Upper lobe of left lung (tissue), 6 donors: ENCODE measurements at regions not wholly inside any gene's neighbourhood (a gene's known extent, or its start where the extent isn't known, plus 50 kb on each side); places are given as distances from the start of the nearest gene placed in this dataset.

ENCODE experiments used
- ATAC-seq, 2 donors: fragments of 200-7000 bp; cut with Tn5 transposase; one replicate each; pipeline ENCODE4 v1.9.1; 2022; ENCODE audit warnings: mild to moderate bottlenecking in 2 of 2, moderate library complexity in 2 of 2; ENCODE audit not compliant: low FRiP score in 2 of 2
- DNase-seq, 2 donors: peaks; one replicate each; pipeline ENCODE4 v3.0.0-alpha.2; 2019 to 2020
- H3K27ac ChIP-seq, 4 donors: fragments of 200-600 bp; sonication (generic); one replicate each; pipeline ENCODE4 v1.5.1; 2016 to 2019
- H3K27me3 ChIP-seq, 4 donors: fragments of 200-600 bp; sonication (generic); one replicate each; pipeline ENCODE4 v1.5.1; 2017 to 2019
- H3K36me3 ChIP-seq, 4 donors: fragments of 200-600 bp; sonication (generic); one replicate each; pipeline ENCODE4 v1.5.1; 2016 to 2019
- H3K4me1 ChIP-seq, 4 donors: fragments of 200-600 bp; sonication (generic); one replicate each; pipeline ENCODE4 v1.5.1; 2018 to 2019
- H3K4me3 ChIP-seq, 4 donors: fragments of 200-600 bp; sonication (generic); one replicate each; pipeline ENCODE4 v1.5.1; 2017 to 2019; ENCODE audit warnings: mild to moderate bottlenecking in 2 of 4, moderate library complexity in 1 of 4
- H3K9me3 ChIP-seq, 4 donors: fragments of 200-600 bp; sonication (generic); one replicate each; pipeline ENCODE4 v1.5.1; 2018 to 2019
- CTCF ChIP-seq, 6 experiments: fragments of 450-650 bp in 4 of 6; fragments of 200-600 bp in 2 of 6; sonication (generic) in 2 of 6; IDR thresholded peaks; one replicate each; pipeline ENCODE4 v1.5.1; 2016 to 2019; ENCODE audit warnings: antibody characterized with exemption in 6 of 6
- EP300 ChIP-seq, 4 donors: sonication (generic); formaldehyde crosslinking; IDR thresholded peaks; one replicate each; pipeline ENCODE4 v1.5.1; 2017; ENCODE audit warnings: antibody characterized with exemption in 4 of 4, control low read depth in 2 of 4
- POLR2A ChIP-seq, 4 donors: fragments of 450-650 bp; IDR thresholded peaks; one replicate each; pipeline ENCODE4 v1.5.1; 2016 to 2017; ENCODE audit warnings: antibody characterized with exemption in 4 of 4, mild to moderate bottlenecking in 2 of 4
- POLR2AphosphoS5 ChIP-seq, 2 donors: sonication (generic); formaldehyde crosslinking; IDR thresholded peaks; one replicate each; pipeline ENCODE4 v1.5.1; 2017; ENCODE audit warnings: antibody characterized with exemption in 2 of 2
- WGBS, 2 donors: methylation state at CpG; one replicate each; pipeline ENCODE4 v1.1.5; 2017 to 2018; 5-methylcytosine and 5-hydroxymethylcytosine counted together
- donor health status: DM: no; HTN: no; CAD: no; lungs with moderate emphysema.
- donor health status: DM: no; HTN: yes; CAD: no; lungs with severe emphysema.

GRCh38 chr3:145815707-145816413, 345.1 kb downstream of the PLOD2 start:
- Histone ChIP-seq H3K36me3 (no peaks in the 10 kb centered on the region), H3K27me3 (no peaks in the 10 kb centered on the region), H3K4me1 (no peaks in the 10 kb centered on the region), H3K27ac (no peak overlapping the region), H3K9me3 (no peaks in the 10 kb centered on the region), H3K4me3 (no peak overlapping the region)
- ATAC-seq (no peak), DNase-seq (no peak)
- TF ChIP-seq CTCF (IDR thresholded peaks at IDR 0.05): no peak
- no peak for TF ChIP-seq POLR2AphosphoS5 (IDR thresholded peaks at IDR 0.05)
- TF ChIP-seq EP300 (IDR thresholded peaks at IDR 0.05): no peak
- TF ChIP-seq POLR2A (IDR thresholded peaks at IDR 0.05): no peak
- WGBS, 2 donors: 64 to 69% methylated on average over 3 of the region's 3 CpGs

- H3K9me3 ChIP-seq: no peaks in the 10 kb centered on the region
- DNase-seq: no peak
- TF ChIP-seq POLR2A (IDR thresholded peaks at IDR 0.05): no peak
- TF ChIP-seq CTCF (IDR thresholded peaks at IDR 0.05): no peak
- TF ChIP-seq EP300 (IDR thresholded peaks at IDR 0.05): no peak
- TF ChIP-seq POLR2AphosphoS5 (IDR thresholded peaks at IDR 0.05): no peak
- ATAC-seq: no peak
- no peaks in the 10 kb centered on the region for H3K36me3 ChIP-seq
- no peak overlapping the region for H3K4me3 ChIP-seq
- WGBS, 2 donors: 59 to 64% methylated on average over 4 of the region's 4 CpGs
- no peaks in the 10 kb centered on the region for H3K27me3 ChIP-seq
- no peaks in the 10 kb centered on the region for H3K4me1 ChIP-seq
- no peak overlapping the region for H3K27ac ChIP-seq
Measured at GRCh38 chr3:145817870-145818483, 343.0 kb downstream of the PLOD2 start.

GRCh38 chr3:145820170-145820569, 340.8 kb downstream of the PLOD2 start:
- Histone ChIP-seq H3K4me3 (no peak overlapping the region), H3K36me3 (no peaks in the 10 kb centered on the region), H3K27ac (no peak overlapping the region), H3K27me3 (no peaks in the 10 kb centered on the region), H3K9me3 (no peaks in the 10 kb centered on the region), H3K4me1 (no peaks in the 10 kb centered on the region)
- WGBS, 2 donors: 68 to 85% methylated on average over 2 of the region's 2 CpGs
- ATAC-seq (no peak), DNase-seq (no peak)
- TF ChIP-seq POLR2A (IDR thresholded peaks at IDR 0.05) (no peak), EP300 (IDR thresholded peaks at IDR 0.05) (no peak), CTCF (IDR thresholded peaks at IDR 0.05) (no peak), POLR2AphosphoS5 (IDR thresholded peaks at IDR 0.05) (no peak)

- Histone ChIP-seq H3K27ac (no peak overlapping the region), H3K27me3 (no peaks in the 10 kb centered on the region), H3K9me3 (no peaks in the 10 kb centered on the region), H3K36me3 (no peaks in the 10 kb centered on the region), H3K4me3 (no peak overlapping the region), H3K4me1 (no peaks in the 10 kb centered on the region)
- DNase-seq (no peak), ATAC-seq (no peak)
- TF ChIP-seq POLR2A (IDR thresholded peaks at IDR 0.05) (no peak), EP300 (IDR thresholded peaks at IDR 0.05) (no peak)
- 61 to 75% methylated on average over 2 of the region's 2 CpGs for WGBS, 2 donors
Measured at GRCh38 chr3:145842294-145842902, 318.6 kb downstream of the PLOD2 start.

- Histone ChIP-seq H3K4me3 (no peak overlapping the region), H3K27me3 (no peaks in the 10 kb centered on the region), H3K36me3 (no peaks in the 10 kb centered on the region), H3K4me1 (no peaks in the 10 kb centered on the region), H3K27ac (no peak overlapping the region), H3K9me3 (no peaks in the 10 kb centered on the region)
- ATAC-seq (no peak), DNase-seq (no peak)
- WGBS, 2 donors: 83 to 91% methylated on average over 1 of the region's 1 CpG
- TF ChIP-seq CTCF (IDR thresholded peaks at IDR 0.05) (no peak), POLR2AphosphoS5 (IDR thresholded peaks at IDR 0.05) (no peak), EP300 (IDR thresholded peaks at IDR 0.05) (no peak), POLR2A (IDR thresholded peaks at IDR 0.05) (no peak)
Measured at GRCh38 chr3:145843561-145843960, 317.4 kb downstream of the PLOD2 start.
